MCF 10A (cell line): ENCODE measurements at regions not wholly inside any gene's neighbourhood (a gene's known extent, or its start where the extent isn't known, plus 50 kb on each side); places are given as distances from the start of the nearest gene placed in this dataset.
"Not testable (repeated sequence)": the region's sequence is repeated elsewhere in the genome, so short reads cannot be mapped to it uniquely, and the experiment has no call there.

Source experiments
- BruUV-seq: library from RNA; stranded (reverse); fragments of 400-500 nt; replicated peaks from 2 replicates; lab custom pipeline; 2021; lab: Mats Ljungman, UMichigan
- CTCF ChIA-PET: fragments of 300-600 bp; sonication (Branson Sonifier 250); formaldehyde crosslinking; extraction: SDS; loops from one replicate; lab custom pipeline; 2021; ENCODE audit warnings: antibody characterized with exemption, inconsistent platforms; lab: Yijun Ruan, JAX
- POLR2A ChIA-PET: fragments of 300-600, 350-650 bp; sonication (Branson Sonifier 250); formaldehyde crosslinking; extraction: SDS; loops from one replicate; lab custom pipeline; 2020; ENCODE audit warnings: antibody characterized with exemption, inconsistent platforms; lab: Yijun Ruan, JAX
- DNase-seq: peaks from one replicate; pipeline ENCODE4 v3.0.0-alpha.2; 2018; ENCODE audit not compliant: unreplicated experiment
- H3K27ac Mint-ChIP-seq: one replicate; pipeline ENCODE4 v1.8.0; 2022; ENCODE audit warnings: mild to moderate bottlenecking, low read depth, mixed read lengths; ENCODE audit not compliant: unreplicated experiment
- H3K27me3 Mint-ChIP-seq: one replicate; pipeline ENCODE4 v1.8.0; 2022; ENCODE audit warnings: mixed read lengths; ENCODE audit not compliant: insufficient read depth, unreplicated experiment
- H3K36me3 Mint-ChIP-seq: one replicate; pipeline ENCODE4 v1.8.0; 2022; ENCODE audit warnings: mild to moderate bottlenecking, moderate library complexity, mixed read lengths; ENCODE audit not compliant: insufficient read depth, unreplicated experiment
- H3K4me1 Mint-ChIP-seq: one replicate; pipeline ENCODE4 v1.8.0; 2022; ENCODE audit warnings: mixed read lengths; ENCODE audit not compliant: insufficient read depth, unreplicated experiment
- H3K4me3 Mint-ChIP-seq: one replicate; pipeline ENCODE4 v1.8.0; 2022; ENCODE audit warnings: mild to moderate bottlenecking, moderate library complexity, mixed read lengths; ENCODE audit not compliant: unreplicated experiment
- H3K9me3 Mint-ChIP-seq: one replicate; pipeline ENCODE4 v1.8.0; 2022; ENCODE audit warnings: mixed read lengths; ENCODE audit not compliant: unreplicated experiment
- intact Hi-C: fragments of 100-400 bp; cut with micrococcal nuclease; formaldehyde crosslinking; loops from 2 replicates; pipeline ENCODE4 v1.14.1; 2022
- TF ChIP-seq, protein P1 (sequence below): fragments of 200-600 bp; IDR thresholded peaks from one replicate; pipeline ENCODE4 v1.8.0; 2022; ENCODE audit warnings: antibody characterized with exemption, mild to moderate bottlenecking; ENCODE audit not compliant: unreplicated experiment

- TF ChIP-seq, protein P1, sequence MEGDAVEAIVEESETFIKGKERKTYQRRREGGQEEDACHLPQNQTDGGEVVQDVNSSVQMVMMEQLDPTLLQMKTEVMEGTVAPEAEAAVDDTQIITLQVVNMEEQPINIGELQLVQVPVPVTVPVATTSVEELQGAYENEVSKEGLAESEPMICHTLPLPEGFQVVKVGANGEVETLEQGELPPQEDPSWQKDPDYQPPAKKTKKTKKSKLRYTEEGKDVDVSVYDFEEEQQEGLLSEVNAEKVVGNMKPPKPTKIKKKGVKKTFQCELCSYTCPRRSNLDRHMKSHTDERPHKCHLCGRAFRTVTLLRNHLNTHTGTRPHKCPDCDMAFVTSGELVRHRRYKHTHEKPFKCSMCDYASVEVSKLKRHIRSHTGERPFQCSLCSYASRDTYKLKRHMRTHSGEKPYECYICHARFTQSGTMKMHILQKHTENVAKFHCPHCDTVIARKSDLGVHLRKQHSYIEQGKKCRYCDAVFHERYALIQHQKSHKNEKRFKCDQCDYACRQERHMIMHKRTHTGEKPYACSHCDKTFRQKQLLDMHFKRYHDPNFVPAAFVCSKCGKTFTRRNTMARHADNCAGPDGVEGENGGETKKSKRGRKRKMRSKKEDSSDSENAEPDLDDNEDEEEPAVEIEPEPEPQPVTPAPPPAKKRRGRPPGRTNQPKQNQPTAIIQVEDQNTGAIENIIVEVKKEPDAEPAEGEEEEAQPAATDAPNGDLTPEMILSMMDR = no peak
- Mint-ChIP-seq H3K4me1 (no peaks in the 10 kb centered on the region), H3K27ac (peak overlapping the region; percentile 40), H3K36me3 (no peaks in the 10 kb centered on the region), H3K9me3 (no peaks in the 10 kb centered on the region), H3K27me3 (no peaks in the 10 kb centered on the region), H3K4me3 (no peak overlapping the region)
- ChIA-PET POLR2A (no interaction called here), CTCF (no interaction called here)
- intact Hi-C loops = no loop called here
- BruUV-seq = no TSS peak
- DNase-seq = no peak
Observed at GRCh38 chr6:55082021-55082420, 92.3 kb upstream of the HCRTR2 start.

DNA sequence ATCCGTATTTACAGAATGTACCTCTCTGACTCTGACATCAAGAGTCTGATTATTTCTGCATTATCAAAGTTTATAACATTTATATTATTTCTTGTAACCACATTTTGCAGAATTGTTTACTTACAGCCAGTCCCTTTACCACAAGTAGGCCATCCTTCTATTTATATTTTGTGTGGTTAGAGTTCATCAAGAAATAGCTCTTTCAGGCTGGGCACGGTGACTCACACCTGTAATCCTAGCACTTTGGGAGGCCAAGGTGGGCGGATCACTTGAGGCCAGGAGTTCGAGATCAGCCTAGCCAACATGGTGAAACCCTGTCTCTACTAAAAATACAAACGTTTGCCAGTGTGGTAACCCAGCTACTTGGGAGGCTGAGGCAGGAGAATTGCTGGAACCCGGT is 86.3 kb upstream of the HCRTR2 start:
- DNase-seq, H3K36me3 Mint-ChIP-seq, H3K4me3 Mint-ChIP-seq, BruUV-seq, intact Hi-C loops, H3K27me3 Mint-ChIP-seq, H3K27ac Mint-ChIP-seq, CTCF ChIA-PET, H3K4me1 Mint-ChIP-seq, POLR2A ChIA-PET: not testable (repeated sequence)
- H3K9me3 Mint-ChIP-seq = peaks cover 14% of the 10 kb centered on the region

- CTCF ChIA-PET = interaction anchor here (1.1 kb wide), 1 partner anchor 371 kb away, joined by 3 read pairs; no protein-coding TSS in a partner anchor
Observed at GRCh38 chr6:55088902-55089301, 85.4 kb upstream of the HCRTR2 start.

GRCh38 chr6:55089325-55089724 is 85.0 kb upstream of the HCRTR2 start:
- Mint-ChIP-seq H3K27ac (no peak overlapping the region), H3K36me3 (no peaks in the 10 kb centered on the region), H3K9me3 (peaks cover 14% of the 10 kb centered on the region), H3K4me1 (no peaks in the 10 kb centered on the region), H3K27me3 (no peaks in the 10 kb centered on the region), H3K4me3 (no peak overlapping the region)
- POLR2A ChIA-PET = no interaction called here
- TF ChIP-seq, protein P1 = no peak
- intact Hi-C loops = no loop called here
- CTCF ChIA-PET = interaction anchor here (1.0 to 1.2 kb wide), 3 partner anchors 25 to 372 kb away, joined by 3 to 4 read pairs (median 3); no protein-coding TSS in a partner anchor
- no peak for DNase-seq
- no TSS peak for BruUV-seq

More at GRCh38 chr6:55088902-55089301, 85.4 kb upstream of the HCRTR2 start:
- no TSS peak for BruUV-seq
- no peaks in the 10 kb centered on the region for H3K4me1 Mint-ChIP-seq
- TF ChIP-seq, protein P1 = no peak
- intact Hi-C loops = no loop called here
- POLR2A ChIA-PET = no interaction called here
- DNase-seq = no peak
- H3K4me3 Mint-ChIP-seq = no peak overlapping the region
- no peaks in the 10 kb centered on the region for H3K36me3 Mint-ChIP-seq
- peaks cover 14% of the 10 kb centered on the region for H3K9me3 Mint-ChIP-seq
- no peaks in the 10 kb centered on the region for H3K27me3 Mint-ChIP-seq
- no peak overlapping the region for H3K27ac Mint-ChIP-seq

DNA sequence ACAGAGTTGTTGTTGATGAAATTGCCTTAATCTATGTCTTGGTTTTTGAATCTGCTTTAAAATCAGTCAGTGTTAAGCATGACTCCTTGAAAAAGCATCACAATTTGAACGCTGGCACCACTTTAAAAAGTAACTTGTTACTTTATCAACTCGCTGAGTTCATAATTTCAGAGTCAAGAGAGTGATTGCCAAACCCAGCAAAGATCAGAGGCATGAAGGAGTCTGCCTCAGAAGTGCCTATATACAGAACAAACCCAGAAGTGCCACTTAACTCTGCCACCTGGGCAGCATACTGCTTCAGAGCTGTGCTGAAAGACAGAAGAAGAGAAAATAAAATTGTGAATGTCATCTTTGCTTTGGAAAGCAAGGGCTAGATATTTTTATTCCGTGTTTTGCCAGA is 73.6 kb upstream of the HCRTR2 start:
- intact Hi-C loops = no loop called here
- Mint-ChIP-seq H3K27me3 (no peaks in the 10 kb centered on the region), H3K4me3 (no peak overlapping the region), H3K9me3 (no peaks in the 10 kb centered on the region), H3K27ac (no peak overlapping the region), H3K4me1 (no peaks in the 10 kb centered on the region), H3K36me3 (no peaks in the 10 kb centered on the region)
- no peak for DNase-seq
- no TSS peak for BruUV-seq
- ChIA-PET POLR2A (interaction anchor here (0.6 kb wide), 1 partner anchor 15 kb away, joined by 3 read pairs; no protein-coding TSS in a partner anchor), CTCF (no interaction called here)
- TF ChIP-seq, protein P1 = no peak
